SU-DHL-6 (cell line): ENCODE measurements at regions not wholly inside any gene's neighbourhood (a gene's known extent, or its start where the extent isn't known, plus 50 kb on each side); places are given as distances from the start of the nearest gene placed in this dataset.

ENCODE experiments used
- CTCF ChIP-seq: fragments of 200-600 bp; sonication (generic); IDR thresholded peaks from one replicate; pipeline ENCODE4 v1.5.1; 2017; ENCODE audit warnings: antibody characterized with exemption, mild to moderate bottlenecking, low read length, moderate library complexity; ENCODE audit not compliant: insufficient read depth, poor library complexity, severe bottlenecking
- EZH2phosphoT487 ChIP-seq: fragments of 200-600 bp; sonication (generic), shearing (Covaris generic); conservative IDR thresholded peaks from 2 replicates; pipeline ENCODE4 v1.6.1; 2018; ENCODE audit warnings: mild to moderate bottlenecking, antibody characterized with exemption, low read length, moderate library complexity, mixed read lengths

GRCh38 chr10:120279196-120279595, 177.8 kb upstream of the PLPP4 start:
- no peak for TF ChIP-seq CTCF
- no peak for TF ChIP-seq EZH2phosphoT487
